Adrenal gland (tissue), 9 donors: ENCODE measurements at regions not wholly inside any gene's neighbourhood (a gene's known extent, or its start where the extent isn't known, plus 50 kb on each side); places are given as distances from the start of the nearest gene placed in this dataset.

Experiments used
- DNase-seq, 7 donors: peaks; one replicate each; pipeline ENCODE4 v3.0.0-alpha.2; 2019 to 2020
- H3K27ac ChIP-seq, 5 donors: fragments of 200-600 bp; sonication (generic) in 4 of 5; 1 replicate in 3 of 5; 2 replicates in 2 of 5; pipeline versions ENCODE4 v1.5.1 to v1.8.0; 2016 to 2020; ENCODE audit warnings: mild to moderate bottlenecking in 1 of 5
- H3K27me3 ChIP-seq: fragments of 200-600 bp; 2 replicates; pipeline ENCODE4 v1.8.0; 2021
- H3K36me3 ChIP-seq, 2 donors: fragments of 200-600 bp; replicated peaks in 1 of 2; 1 replicate in 1 of 2; 2 replicates in 1 of 2; pipeline versions ENCODE4 v1.5.1 to v1.8.0; 2018 to 2022
- H3K4me1 ChIP-seq, 2 donors: fragments of 200-600 bp; replicated peaks in 1 of 2; 1 replicate in 1 of 2; 2 replicates in 1 of 2; pipeline versions ENCODE4 v1.5.1 to v1.8.0; 2018 to 2021
- H3K4me3 ChIP-seq, 4 donors: fragments of 200-600 bp; sonication (generic) in 3 of 4; one replicate each; pipeline ENCODE4 v1.5.1; 2016 to 2018
- H3K9me3 ChIP-seq, 3 donors: fragments of 200-600 bp; sonication (generic) in 1 of 3; replicated peaks in 1 of 3; 1 replicate in 2 of 3; 2 replicates in 1 of 3; pipeline versions ENCODE4 v1.5.1 to v1.8.0; 2016 to 2021
- CTCF ChIP-seq, 6 experiments: fragments of 450-650 bp in 4 of 6; fragments of 200-600 bp in 2 of 6; sonication (generic) in 1 of 6; IDR thresholded peaks; 1 replicate in 5 of 6; 2 replicates in 1 of 6; pipeline versions ENCODE4 v1.5.1 to v1.8.0; 2016 to 2021; ENCODE audit warnings: antibody characterized with exemption in 6 of 6, mild to moderate bottlenecking in 2 of 6, moderate library complexity in 1 of 6
- POLR2A ChIP-seq, 2 donors: fragments of 450-650 bp; IDR thresholded peaks; one replicate each; pipeline ENCODE4 v1.6.1; 2017; ENCODE audit warnings: antibody characterized with exemption in 2 of 2, mild to moderate bottlenecking in 2 of 2, moderate library complexity in 1 of 2
- WGBS, 4 donors: extraction: QIAGEN DNeasy Blood & Tissue Kit in 2 of 4; methylation state at CpG; one replicate each; pipeline versions ENCODE4 v1.1.5 to v1.1.7; 2013 to 2017; 5-methylcytosine and 5-hydroxymethylcytosine counted together
- intact Hi-C, 2 donors: fragments of 100-400 bp; cut with DNase I; formaldehyde crosslinking; loops; one replicate each; pipeline versions ENCODE4 v1.14.1 to v1.15.0; 2022 to 2023
- donor health status: healthy with polysubstance abuse.
- donor health status: Bipolar disorder and iron deficiency.
- donor health status: DM: yes; HTN: yes; CAD: no.
- donor health status: DM: no; HTN: no; CAD: no.
- donor health status: DM: no; HTN: no; CAD: no.

GRCh38 chr9:13719446-13719845, 440.0 kb upstream of the MPDZ start:
- 54 to 88% (median 73%) methylated on average over 1 of the region's 1 CpG for WGBS, 4 donors
- Histone ChIP-seq H3K27me3 (no peaks in the 10 kb centered on the region), H3K9me3 (no peaks in the 10 kb centered on the region), H3K36me3 (no peaks in the 10 kb centered on the region), H3K27ac (no peak overlapping the region), H3K4me1 (no peaks in the 10 kb centered on the region), H3K4me3 (no peak overlapping the region)
- no peak for DNase-seq
- TF ChIP-seq POLR2A (IDR thresholded peaks at IDR 0.05) (no peak), CTCF (IDR thresholded peaks at IDR 0.05) (no peak)
- intact Hi-C loops, result no loop called here

GRCh38 chr9:13718539-13718938, 439.0 kb upstream of the MPDZ start:
- Histone ChIP-seq H3K36me3 (no peaks in the 10 kb centered on the region), H3K4me3 (no peak overlapping the region), H3K4me1 (no peaks in the 10 kb centered on the region), H3K27ac (no peak overlapping the region), H3K9me3 (no peaks in the 10 kb centered on the region), H3K27me3 (no peaks in the 10 kb centered on the region)
- intact Hi-C loops, result no loop called here
- DNase-seq, result no peak
- TF ChIP-seq POLR2A (IDR thresholded peaks at IDR 0.05) (no peak), CTCF (IDR thresholded peaks at IDR 0.05) (no peak)
- WGBS, 4 donors, result 88 to 93% (median 91%) methylated on average over 5 of the region's 5 CpGs

GRCh38 chr9:13718086-13718485, 438.6 kb upstream of the MPDZ start:
- intact Hi-C loops, result no loop called here
- Histone ChIP-seq H3K4me1 (no peaks in the 10 kb centered on the region), H3K27ac (no peak overlapping the region), H3K36me3 (no peaks in the 10 kb centered on the region), H3K4me3 (no peak overlapping the region), H3K9me3 (no peaks in the 10 kb centered on the region), H3K27me3 (no peaks in the 10 kb centered on the region)
- no peak for DNase-seq
- 83 to 91% (median 86%) methylated on average over 4 of the region's 4 CpGs for WGBS, 4 donors
- TF ChIP-seq POLR2A (IDR thresholded peaks at IDR 0.05), result no peak
- TF ChIP-seq CTCF (IDR thresholded peaks at IDR 0.05), result no peak

GRCh38 chr9:13717322-13718054, 438.0 kb upstream of the MPDZ start:
- Histone ChIP-seq H3K36me3 (no peaks in the 10 kb centered on the region), H3K4me1 (no peaks in the 10 kb centered on the region), H3K4me3 (no peak overlapping the region), H3K27me3 (no peaks in the 10 kb centered on the region), H3K27ac (no peak overlapping the region), H3K9me3 (no peaks in the 10 kb centered on the region)
- intact Hi-C loops, result no loop called here
- DNase-seq, result no peak
- TF ChIP-seq CTCF (IDR thresholded peaks at IDR 0.05) (no peak), POLR2A (IDR thresholded peaks at IDR 0.05) (no peak)
- 46 to 62% (median 55%) methylated on average over 3 of the region's 3 CpGs for WGBS, 4 donors
